ENCODE measurements at regions not wholly inside any gene's neighbourhood (a gene's known extent, or its start where the extent isn't known, plus 50 kb on each side); places are given as distances from the start of the nearest gene placed in this dataset.

GRCh38 chr6:51209651-51210050, 391.0 kb downstream of the TFAP2B start (continued):
- TF ChIP-seq IRF9 (CRISPR knock-in tag; IDR thresholded peaks at IDR 0.05; ENCODE audit: borderline replicate concordance) (no peak), NCOA2 (CRISPR knock-in tag; IDR thresholded peaks at IDR 0.05) (no peak)

GRCh38 chr6:51213811-51214210, 395.1 kb downstream of the TFAP2B start:
- H3K4me2 ChIP-seq (ENCODE audit: low read depth, low read length) = no peak overlapping the region
- H3K36me3 ChIP-seq (replicated peaks in 1 of 2; ENCODE audit: control insufficient read depth in 1 of 2, insufficient read depth in 2 of 2, low read length in 2 of 2) = no peaks in the 10 kb centered on the region
- no peak overlapping the region for H3K27ac ChIP-seq (ENCODE audit: extremely low read length, insufficient read depth, low read length)
- CTCF ChIA-PET (ENCODE audit: low intra/inter-chr PET ratio, low total read pairs) = no interaction called here
- intact Hi-C loops (cut with micrococcal nuclease; ENCODE audit: unreplicated experiment) (no loop called here), in situ Hi-C loops (cut with HindIII; ENCODE audit: extremely low pct_ligation_motif_present, low pct_unique_long_range_greater_than_20kb) (no loop called here)
- no peaks in the 10 kb centered on the region for H3K27me3 ChIP-seq (ENCODE audit: control insufficient read depth in 1 of 2, insufficient read depth in 2 of 2, low read length in 2 of 2)
- H3K4me3 ChIP-seq (replicated peaks in 1 of 3; ENCODE audit: insufficient read depth in 1 of 3, low read depth in 2 of 3, low read length in 3 of 3) = no peak overlapping the region
- 32% methylated on average over 16 of the region's 16 CpGs for WGBS (ENCODE audit: low lambda C conversion rate)
- DNase-seq (ENCODE audit: low spot score) (no peak), ATAC-seq (no peak), FAIRE-seq (no peak)
- no peaks in the 10 kb centered on the region for H3K4me1 ChIP-seq (ENCODE audit: insufficient read depth, low read length)
- no peaks in the 10 kb centered on the region for H3K79me2 ChIP-seq (ENCODE audit: insufficient read depth, low read length)
- H3K9ac ChIP-seq (ENCODE audit: insufficient read depth, low read depth, low read length) = no peak overlapping the region
- no peak for TF ChIP-seq ZNF704 (CRISPR knock-in tag; IDR thresholded peaks at IDR 0.05; ENCODE audit: borderline replicate concordance)
- POLR2A ChIA-PET = no interaction called here
- no peaks in the 10 kb centered on the region for H3K9me3 ChIP-seq (ENCODE audit: low read length)
- no peak overlapping the region for H2AFZ ChIP-seq (ENCODE audit: low read length)
- no peaks in the 10 kb centered on the region for H4K20me1 ChIP-seq (ENCODE audit: insufficient read depth, low read length)
- BruUV-seq (replicated peaks) = no TSS peak

GRCh38 chr6:51214442-51214841, 395.8 kb downstream of the TFAP2B start:
- H2AFZ ChIP-seq (ENCODE audit: low read length) = no peak overlapping the region
- ATAC-seq = no peak

More at GRCh38 chr6:51214442-51214841, 395.8 kb downstream of the TFAP2B start:
- Histone ChIP-seq H3K27ac (ENCODE audit: extremely low read length, insufficient read depth, low read length) (no peak overlapping the region), H3K9me3 (ENCODE audit: low read length) (no peaks in the 10 kb centered on the region), H3K27me3 (ENCODE audit: control insufficient read depth in 1 of 2, insufficient read depth in 2 of 2, low read length in 2 of 2) (no peaks in the 10 kb centered on the region), H3K9ac (ENCODE audit: insufficient read depth, low read depth, low read length) (no peak overlapping the region), H3K4me3 (replicated peaks in 1 of 3; ENCODE audit: insufficient read depth in 1 of 3, low read depth in 2 of 3, low read length in 3 of 3) (no peak overlapping the region), H3K4me1 (ENCODE audit: insufficient read depth, low read length) (no peaks in the 10 kb centered on the region), H3K36me3 (replicated peaks in 1 of 2; ENCODE audit: control insufficient read depth in 1 of 2, insufficient read depth in 2 of 2, low read length in 2 of 2) (no peaks in the 10 kb centered on the region), H3K4me2 (ENCODE audit: low read depth, low read length) (no peak overlapping the region), H4K20me1 (ENCODE audit: insufficient read depth, low read length) (no peaks in the 10 kb centered on the region), H3K79me2 (ENCODE audit: insufficient read depth, low read length) (no peaks in the 10 kb centered on the region)
- DNase-seq (ENCODE audit: low spot score) (no peak), FAIRE-seq (no peak)
- CTCF ChIA-PET (ENCODE audit: low intra/inter-chr PET ratio, low total read pairs) = no interaction called here
- in situ Hi-C loops (cut with HindIII; ENCODE audit: extremely low pct_ligation_motif_present, low pct_unique_long_range_greater_than_20kb) (no loop called here), intact Hi-C loops (cut with micrococcal nuclease; ENCODE audit: unreplicated experiment) (no loop called here)
- POLR2A ChIA-PET = no interaction called here
- BruUV-seq (replicated peaks) = no TSS peak
- 23% methylated on average over 4 of the region's 4 CpGs for WGBS (ENCODE audit: low lambda C conversion rate)
- TF ChIP-seq ZNF563 (CRISPR knock-in tag; IDR thresholded peaks at IDR 0.05) = no peak
- TF ChIP-seq TAF1 (CRISPR knock-in tag; IDR thresholded peaks at IDR 0.05) = no peak
- no peak for TF ChIP-seq SNAPC2 (CRISPR knock-in tag; IDR thresholded peaks at IDR 0.05)
- no peak for TF ChIP-seq REL (CRISPR knock-in tag; conservative IDR thresholded peaks at IDR 0.05)
- no peak for TF ChIP-seq SP1 (IDR thresholded peaks at IDR 0.05)
- TF ChIP-seq SP1 (CRISPR knock-in tag; IDR thresholded peaks at IDR 0.05) = no peak
- TF ChIP-seq ZNF83 (CRISPR knock-in tag; IDR thresholded peaks at IDR 0.05; ENCODE audit: borderline replicate concordance) = no peak
